Panc1 (cell line): ENCODE measurements at regions not wholly inside any gene's neighbourhood (a gene's known extent, or its start where the extent isn't known, plus 50 kb on each side); places are given as distances from the start of the nearest gene placed in this dataset.

ENCODE experiments used
- ATAC-seq: fragments of 200-7000 bp; cut with Tn5 transposase; 2 replicates; pipeline ENCODE4 v1.9.1; 2020; ENCODE audit warnings: mild to moderate bottlenecking, moderate library complexity
- BruUV-seq: library from RNA; stranded (reverse); fragments of 400-500 nt; replicated peaks from 2 replicates; lab custom pipeline; 2021; lab: Mats Ljungman, UMichigan
- CTCF ChIA-PET: fragments of 300-600 bp; sonication (Branson Sonifier 250); formaldehyde crosslinking; loops from one replicate; lab custom pipeline; 2022; ENCODE audit warnings: antibody characterized with exemption; lab: Charles Lee
- POLR2A ChIA-PET: fragments of 300-600 bp; sonication (Branson Sonifier 250); formaldehyde crosslinking; loops from one replicate; lab custom pipeline; 2022; ENCODE audit warnings: antibody characterized with exemption; lab: Charles Lee
- DNase-seq: peaks from one replicate; pipeline ENCODE4 v3.0.0-alpha.2; 2010; ENCODE audit warnings: low read depth, low spot score
- H3K27ac ChIP-seq: 2 replicates; pipeline ENCODE4 v1.5.1; 2011; ENCODE audit warnings: mild to moderate bottlenecking, low read length, inconsistent platforms
- H3K27me3 ChIP-seq: fragments of 200-500 bp; sonication (Bioruptor generic); 2 replicates; pipeline ENCODE4 v1.6.0; 2014; ENCODE audit warnings: low read length, inconsistent platforms; ENCODE audit not compliant: control insufficient read depth, insufficient read depth
- H3K36me3 ChIP-seq: fragments of 200-500 bp; sonication (Bioruptor generic); 2 replicates; pipeline ENCODE4 v1.5.1; 2014; ENCODE audit warnings: inconsistent platforms, mild to moderate bottlenecking, low read length, moderate library complexity; ENCODE audit not compliant: control insufficient read depth, insufficient read depth
- H3K4me1 ChIP-seq: 2 replicates; pipeline ENCODE4 v1.5.1; 2011; ENCODE audit warnings: inconsistent platforms, mild to moderate bottlenecking, low read length, moderate library complexity; ENCODE audit not compliant: control insufficient read depth, insufficient read depth
- H3K4me3 ChIP-seq, 2 experiments: 2 replicates each; pipeline ENCODE4 v1.5.1; 2011 to 2012; ENCODE audit warnings: low read depth in 2 of 2, low read length in 2 of 2, mild to moderate bottlenecking in 2 of 2, inconsistent platforms in 1 of 2, moderate library complexity in 1 of 2
- H3K9me3 ChIP-seq: fragments of 200-500 bp; sonication (Bioruptor generic); 2 replicates; pipeline ENCODE4 v1.5.1; 2014; ENCODE audit warnings: low read depth, mild to moderate bottlenecking, inconsistent platforms, low read length, moderate library complexity; ENCODE audit not compliant: control insufficient read depth, insufficient read depth
- POLR2AphosphoS5 ChIP-seq: IDR thresholded peaks from 2 replicates; pipeline ENCODE4 v1.6.1; 2012; ENCODE audit warnings: mild to moderate bottlenecking, low read depth, low read length, moderate library complexity
- SIN3A ChIP-seq: IDR thresholded peaks from 2 replicates; pipeline ENCODE4 v1.6.1; 2012; ENCODE audit warnings: low read depth, mild to moderate bottlenecking, low read length, moderate library complexity, borderline replicate concordance; ENCODE audit not compliant: insufficient read depth
- TCF7L2 ChIP-seq: IDR thresholded peaks from 2 replicates; pipeline ENCODE4 v1.6.1; 2011; ENCODE audit warnings: mild to moderate bottlenecking, low read depth, low read length, inconsistent platforms
- in situ Hi-C: cut with HindIII; loops from 2 replicates; pipeline ENCODE4 v1.10.0; 2016; ENCODE audit warnings: low sequenced_read_pairs, low pct_unique_long_range_greater_than_20kb
- intact Hi-C: fragments of 100-400 bp; cut with micrococcal nuclease; formaldehyde crosslinking; loops from one replicate; pipeline ENCODE4 v1.10.0; 2022; ENCODE audit not compliant: unreplicated experiment
- TF ChIP-seq, protein P1 (sequence below): fragments of 450-650 bp; IDR thresholded peaks from 2 replicates; pipeline ENCODE4 v1.5.1; 2017; ENCODE audit warnings: mild to moderate bottlenecking
- TF ChIP-seq, protein P2 (sequence below), 2 experiments: IDR thresholded peaks; 2 replicates each; pipeline ENCODE4 v1.6.1; 2011 to 2012; ENCODE audit warnings: low read depth in 2 of 2, control low read depth in 1 of 2, low read length in 1 of 2, mild to moderate bottlenecking in 1 of 2, moderate library complexity in 1 of 2; ENCODE audit not compliant: insufficient read depth in 1 of 2

DNA sequence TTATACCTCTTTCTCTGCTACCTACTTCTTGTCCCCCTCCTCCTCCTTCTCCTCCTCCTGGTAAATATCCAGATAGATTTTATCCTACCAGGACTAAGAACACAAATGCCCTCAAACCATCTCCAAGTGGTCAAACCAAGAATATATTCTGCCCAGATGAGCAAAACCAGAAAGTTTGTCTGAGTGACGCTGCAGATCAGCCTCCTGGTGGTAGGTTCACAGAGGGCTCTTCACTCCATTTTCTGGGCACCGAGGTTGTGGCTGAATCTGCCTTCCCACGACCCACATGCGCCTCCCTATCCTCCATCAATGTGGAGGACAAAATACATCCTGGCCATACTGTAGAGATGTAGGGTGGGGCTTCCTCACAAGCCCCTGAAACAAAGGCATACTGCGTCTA, 543.6 kb downstream of the MN1 start:
- intact Hi-C loops (no loop called here), in situ Hi-C loops (no loop called here)
- Histone ChIP-seq H3K27ac (no peak overlapping the region), H3K4me1 (no peaks in the 10 kb centered on the region), H3K27me3 (no peaks in the 10 kb centered on the region), H3K9me3 (no peaks in the 10 kb centered on the region), H3K36me3 (no peaks in the 10 kb centered on the region), H3K4me3 (no peak overlapping the region)
- TF ChIP-seq POLR2AphosphoS5 (no peak), SIN3A (no peak), TCF7L2 (no peak)
- TF ChIP-seq, protein P1, sequence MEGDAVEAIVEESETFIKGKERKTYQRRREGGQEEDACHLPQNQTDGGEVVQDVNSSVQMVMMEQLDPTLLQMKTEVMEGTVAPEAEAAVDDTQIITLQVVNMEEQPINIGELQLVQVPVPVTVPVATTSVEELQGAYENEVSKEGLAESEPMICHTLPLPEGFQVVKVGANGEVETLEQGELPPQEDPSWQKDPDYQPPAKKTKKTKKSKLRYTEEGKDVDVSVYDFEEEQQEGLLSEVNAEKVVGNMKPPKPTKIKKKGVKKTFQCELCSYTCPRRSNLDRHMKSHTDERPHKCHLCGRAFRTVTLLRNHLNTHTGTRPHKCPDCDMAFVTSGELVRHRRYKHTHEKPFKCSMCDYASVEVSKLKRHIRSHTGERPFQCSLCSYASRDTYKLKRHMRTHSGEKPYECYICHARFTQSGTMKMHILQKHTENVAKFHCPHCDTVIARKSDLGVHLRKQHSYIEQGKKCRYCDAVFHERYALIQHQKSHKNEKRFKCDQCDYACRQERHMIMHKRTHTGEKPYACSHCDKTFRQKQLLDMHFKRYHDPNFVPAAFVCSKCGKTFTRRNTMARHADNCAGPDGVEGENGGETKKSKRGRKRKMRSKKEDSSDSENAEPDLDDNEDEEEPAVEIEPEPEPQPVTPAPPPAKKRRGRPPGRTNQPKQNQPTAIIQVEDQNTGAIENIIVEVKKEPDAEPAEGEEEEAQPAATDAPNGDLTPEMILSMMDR, result no peak
- TF ChIP-seq, protein P2, sequence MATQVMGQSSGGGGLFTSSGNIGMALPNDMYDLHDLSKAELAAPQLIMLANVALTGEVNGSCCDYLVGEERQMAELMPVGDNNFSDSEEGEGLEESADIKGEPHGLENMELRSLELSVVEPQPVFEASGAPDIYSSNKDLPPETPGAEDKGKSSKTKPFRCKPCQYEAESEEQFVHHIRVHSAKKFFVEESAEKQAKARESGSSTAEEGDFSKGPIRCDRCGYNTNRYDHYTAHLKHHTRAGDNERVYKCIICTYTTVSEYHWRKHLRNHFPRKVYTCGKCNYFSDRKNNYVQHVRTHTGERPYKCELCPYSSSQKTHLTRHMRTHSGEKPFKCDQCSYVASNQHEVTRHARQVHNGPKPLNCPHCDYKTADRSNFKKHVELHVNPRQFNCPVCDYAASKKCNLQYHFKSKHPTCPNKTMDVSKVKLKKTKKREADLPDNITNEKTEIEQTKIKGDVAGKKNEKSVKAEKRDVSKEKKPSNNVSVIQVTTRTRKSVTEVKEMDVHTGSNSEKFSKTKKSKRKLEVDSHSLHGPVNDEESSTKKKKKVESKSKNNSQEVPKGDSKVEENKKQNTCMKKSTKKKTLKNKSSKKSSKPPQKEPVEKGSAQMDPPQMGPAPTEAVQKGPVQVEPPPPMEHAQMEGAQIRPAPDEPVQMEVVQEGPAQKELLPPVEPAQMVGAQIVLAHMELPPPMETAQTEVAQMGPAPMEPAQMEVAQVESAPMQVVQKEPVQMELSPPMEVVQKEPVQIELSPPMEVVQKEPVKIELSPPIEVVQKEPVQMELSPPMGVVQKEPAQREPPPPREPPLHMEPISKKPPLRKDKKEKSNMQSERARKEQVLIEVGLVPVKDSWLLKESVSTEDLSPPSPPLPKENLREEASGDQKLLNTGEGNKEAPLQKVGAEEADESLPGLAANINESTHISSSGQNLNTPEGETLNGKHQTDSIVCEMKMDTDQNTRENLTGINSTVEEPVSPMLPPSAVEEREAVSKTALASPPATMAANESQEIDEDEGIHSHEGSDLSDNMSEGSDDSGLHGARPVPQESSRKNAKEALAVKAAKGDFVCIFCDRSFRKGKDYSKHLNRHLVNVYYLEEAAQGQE (IDR thresholded peaks at IDR 0.05; ENCODE audit: insufficient read depth in 1 of 2, low read depth in 2 of 2, low read length in 1 of 2), result no peak
- POLR2A ChIA-PET, result no interaction called here
- DNase-seq (no peak), ATAC-seq (no peak)
- BruUV-seq, result no TSS peak
- CTCF ChIA-PET, result no interaction called here

DNA sequence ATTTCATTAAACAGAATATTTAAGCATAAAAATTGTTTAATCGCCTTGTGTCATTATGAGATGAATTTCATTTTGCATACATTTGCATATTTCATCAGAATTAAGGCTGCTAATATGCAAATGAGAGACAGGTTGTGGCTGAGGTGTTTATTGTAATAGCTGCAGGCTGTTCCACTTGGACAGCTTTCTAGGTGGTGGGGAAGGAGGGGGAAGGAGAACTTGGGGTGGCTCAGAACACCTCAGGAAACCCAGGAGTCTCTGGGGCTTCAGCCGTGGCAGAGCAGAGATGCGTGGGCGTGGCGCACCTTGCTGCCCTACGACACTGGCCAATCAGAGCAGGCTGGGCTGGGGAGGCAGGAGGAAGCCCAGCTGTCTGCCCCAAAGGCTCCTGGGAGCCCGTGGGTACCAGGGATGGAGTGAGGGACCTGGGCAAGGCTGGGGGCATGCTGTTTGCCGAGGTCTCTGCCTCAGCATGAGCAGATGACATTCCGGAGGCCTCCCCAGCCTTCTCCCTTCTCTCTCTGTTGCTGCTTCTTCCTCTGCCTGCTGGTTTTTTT, 542.9 kb downstream of the MN1 start:
- intact Hi-C loops (no loop called here), in situ Hi-C loops (no loop called here)
- ChIA-PET CTCF (no interaction called here), POLR2A (no interaction called here)
- no peaks in the 10 kb centered on the region for H3K27me3 ChIP-seq
- H3K27ac ChIP-seq, result no peak overlapping the region
- no peak for DNase-seq
- TF ChIP-seq POLR2AphosphoS5, result no peak
- no peak for TF ChIP-seq SIN3A
- TF ChIP-seq TCF7L2, result no peak
- TF ChIP-seq, protein P1, result no peak
- TF ChIP-seq, protein P2 (IDR thresholded peaks at IDR 0.05; ENCODE audit: insufficient read depth in 1 of 2, low read depth in 2 of 2, low read length in 1 of 2), result no peak
- no peaks in the 10 kb centered on the region for H3K36me3 ChIP-seq
- BruUV-seq, result no TSS peak
- H3K4me1 ChIP-seq, result no peaks in the 10 kb centered on the region
- no peaks in the 10 kb centered on the region for H3K9me3 ChIP-seq
- no peak overlapping the region for H3K4me3 ChIP-seq
- ATAC-seq, result no peak
